HL-60 (cell line): ENCODE measurements at regions not wholly inside any gene's neighbourhood (a gene's known extent, or its start where the extent isn't known, plus 50 kb on each side); places are given as distances from the start of the nearest gene placed in this dataset.

Experiments used
- DNase-seq, 2 experiments: peaks; one replicate each; pipeline ENCODE4 v3.0.0-alpha.2; 2010 to 2020; ENCODE audit warnings: low read depth in 1 of 2, low spot score in 1 of 2
- H3K27ac ChIP-seq: fragments of 250-450 bp; sonication (Bioruptor Pico); replicated peaks from 2 replicates; pipeline ENCODE4 v1.5.1; 2020; ENCODE audit warnings: mild to moderate bottlenecking, moderate library complexity
- H3K27me3 ChIP-seq: fragments of 250-450 bp; sonication (Bioruptor Pico); 2 replicates; pipeline ENCODE4 v1.5.1; 2021; ENCODE audit warnings: mild to moderate bottlenecking, moderate library complexity; ENCODE audit not compliant: insufficient read depth, poor library complexity, severe bottlenecking
- H3K4me3 ChIP-seq: replicated peaks from 2 replicates; pipeline ENCODE4 v1.5.1; 2011; ENCODE audit warnings: mild to moderate bottlenecking, control low read depth, low read length; ENCODE audit not compliant: insufficient read depth
- CTCF ChIP-seq: IDR thresholded peaks from one replicate; pipeline ENCODE4 v1.5.1; 2011; ENCODE audit warnings: low read length, control low read depth, inconsistent platforms; ENCODE audit not compliant: insufficient read depth
- GABPA ChIP-seq: IDR thresholded peaks from 2 replicates; pipeline ENCODE4 v1.6.1; 2012; ENCODE audit warnings: low read depth
- POLR2AphosphoS5 ChIP-seq: IDR thresholded peaks from 2 replicates; pipeline ENCODE4 v1.6.1; 2012; ENCODE audit warnings: low read depth
- REST ChIP-seq: IDR thresholded peaks from 2 replicates; pipeline ENCODE4 v1.6.1; 2012; ENCODE audit warnings: low read depth; ENCODE audit not compliant: insufficient replicate concordance
- SPI1 ChIP-seq: IDR thresholded peaks from 2 replicates; pipeline ENCODE4 v1.6.1; 2012; ENCODE audit warnings: low read depth, mild to moderate bottlenecking, borderline replicate concordance

- no peak for TF ChIP-seq SPI1
- no peak for TF ChIP-seq GABPA
- TF ChIP-seq POLR2AphosphoS5: no peak
- no peak for TF ChIP-seq REST
- TF ChIP-seq CTCF: no peak
- Histone ChIP-seq H3K27me3 (no peaks in the 10 kb centered on the region), H3K4me3 (no peak overlapping the region), H3K27ac (no peak overlapping the region)
- no peak for DNase-seq
These were observed 126.8 kb downstream of the ALOX5 start for GRCh38 chr10:45500798-45501197.

- DNase-seq: no peak
- TF ChIP-seq REST (no peak), SPI1 (no peak), POLR2AphosphoS5 (no peak), GABPA (no peak), CTCF (no peak)
- H3K27ac ChIP-seq: no peak overlapping the region
- H3K27me3 ChIP-seq: no peaks in the 10 kb centered on the region
- H3K4me3 ChIP-seq: no peak overlapping the region
These were observed 126.3 kb downstream of the ALOX5 start for GRCh38 chr10:45500304-45500703.

- Histone ChIP-seq H3K27me3 (no peaks in the 10 kb centered on the region), H3K27ac (no peak overlapping the region), H3K4me3 (no peak overlapping the region)
- DNase-seq: peak in 1 of 2 experiments; percentile 8
- TF ChIP-seq REST (no peak), CTCF (no peak), SPI1 (no peak), GABPA (no peak), POLR2AphosphoS5 (no peak)
These were observed 121.6 kb downstream of the ALOX5 start for GRCh38 chr10:45495438-45496152.
